GM18505 (cell line): ENCODE measurements at regions not wholly inside any gene's neighbourhood (a gene's known extent, or its start where the extent isn't known, plus 50 kb on each side); places are given as distances from the start of the nearest gene placed in this dataset.
"Not testable (repeated sequence)": the region's sequence is repeated elsewhere in the genome, so short reads cannot be mapped to it uniquely, and the experiment has no call there.

Source experiments
- ATAC-seq: cut with Tn5 transposase; IDR thresholded peaks from one replicate; pipeline ENCODE4 v1.9.1; 2021; ENCODE audit not compliant: unreplicated experiment
- POLR2A ChIP-seq: IDR thresholded peaks from 4 replicates; pipeline ENCODE4 v1.6.1; 2011; ENCODE audit warnings: borderline replicate concordance; ENCODE audit not compliant: insufficient read depth, insufficient read length; ENCODE audit errors: extremely low read depth

DNA sequence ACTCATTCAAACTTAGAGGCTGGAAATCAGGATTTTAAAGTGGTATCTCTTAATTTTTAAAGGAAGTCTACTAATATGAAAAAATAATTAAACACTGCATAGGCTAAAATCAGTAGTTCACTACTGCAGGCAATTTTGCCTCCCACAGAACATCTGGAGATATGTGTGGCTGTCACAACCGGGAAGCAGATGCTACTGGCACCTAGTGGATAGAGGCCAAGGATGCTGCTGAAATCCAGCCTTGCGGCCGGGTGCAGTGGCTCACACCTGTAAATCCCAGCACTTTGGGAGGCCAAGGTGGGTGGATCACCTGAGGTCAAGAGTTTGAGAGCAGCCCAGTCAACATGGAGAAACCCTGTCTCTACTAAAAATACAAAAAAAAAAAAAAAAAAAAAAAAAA, 473.9 kb downstream of the XYLT1 start:
- no peak for ATAC-seq
- no peak for TF ChIP-seq POLR2A

DNA sequence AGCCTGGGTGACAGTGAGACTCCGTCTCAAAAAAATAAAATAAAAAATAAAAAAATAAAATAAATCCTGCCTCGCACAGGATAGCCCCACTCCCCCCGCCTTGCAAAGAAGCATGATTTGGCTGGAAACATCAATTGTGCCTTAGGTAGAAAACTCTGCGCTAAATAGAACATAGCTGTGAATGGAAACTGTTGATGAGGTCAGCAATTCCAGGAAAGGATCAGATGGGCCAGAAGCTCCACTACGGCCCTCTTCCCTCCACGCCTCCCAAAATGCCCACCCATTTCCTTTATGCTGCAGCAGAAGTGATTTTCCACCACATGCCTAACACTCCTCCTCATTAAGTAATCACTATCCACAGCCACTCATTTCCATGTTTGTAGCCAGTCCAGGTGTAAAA, 473.4 kb downstream of the XYLT1 start:
- no peak for TF ChIP-seq POLR2A
- no peak for ATAC-seq

DNA sequence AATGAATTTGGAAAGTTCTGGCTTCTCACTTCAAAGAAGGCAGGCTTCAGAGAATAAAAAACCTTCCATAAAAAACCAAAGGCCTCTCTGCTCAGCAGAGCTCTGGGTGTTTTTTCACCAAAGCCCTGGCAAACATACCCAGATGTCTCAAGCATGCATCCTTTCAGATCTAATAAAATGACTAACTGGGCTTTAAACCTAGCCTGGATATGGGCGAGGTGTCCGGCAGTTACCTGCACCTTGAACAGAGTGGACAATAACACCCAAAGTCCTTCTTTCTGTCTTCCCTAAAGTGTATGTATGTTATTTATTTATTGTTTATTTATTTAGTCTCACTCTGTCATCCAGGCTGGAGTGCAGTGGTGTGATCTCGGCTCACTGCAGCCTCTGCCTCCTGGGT, 469.3 kb downstream of the XYLT1 start:
- no peak for TF ChIP-seq POLR2A
- no peak for ATAC-seq

DNA sequence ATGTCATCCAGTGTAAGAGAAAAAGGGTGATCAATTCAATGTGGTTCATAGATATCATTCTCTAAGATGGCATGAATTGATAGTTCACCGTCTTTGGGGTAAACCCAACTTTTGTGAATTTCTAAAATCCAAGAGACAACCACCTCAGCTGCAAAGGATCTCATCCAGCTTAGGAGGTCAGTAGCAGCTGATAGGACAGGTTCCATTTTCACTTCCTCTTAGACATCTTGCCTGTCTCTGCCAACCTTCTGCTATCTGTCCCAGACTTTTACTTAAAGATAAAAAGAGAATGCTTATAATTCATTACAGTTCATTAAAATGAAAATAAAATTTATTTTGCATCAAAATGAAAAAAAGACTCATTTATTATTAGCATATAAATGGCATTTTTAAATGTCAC, 468.2 kb downstream of the XYLT1 start:
- TF ChIP-seq POLR2A = no peak
- ATAC-seq = no peak

DNA sequence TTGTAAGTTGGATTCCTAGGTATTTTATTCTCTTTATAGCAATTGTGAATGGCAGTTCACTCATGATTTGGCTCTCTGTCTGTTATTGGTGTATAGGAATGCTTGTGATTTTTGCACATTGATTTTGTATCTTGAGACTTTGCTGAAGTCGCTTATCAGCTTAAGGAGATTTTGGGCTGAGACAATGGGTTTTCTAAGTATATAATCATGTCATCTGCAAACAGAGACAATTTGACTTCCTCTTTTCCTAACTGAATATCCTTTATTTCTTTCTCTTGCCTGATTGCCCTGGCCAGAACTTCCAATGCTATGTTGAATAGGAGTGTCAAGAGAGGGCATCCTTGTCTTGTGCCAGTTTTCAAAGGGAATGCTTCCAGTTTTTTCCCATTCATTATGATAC, 464.8 kb downstream of the XYLT1 start:
- not testable (repeated sequence) for ATAC-seq

DNA sequence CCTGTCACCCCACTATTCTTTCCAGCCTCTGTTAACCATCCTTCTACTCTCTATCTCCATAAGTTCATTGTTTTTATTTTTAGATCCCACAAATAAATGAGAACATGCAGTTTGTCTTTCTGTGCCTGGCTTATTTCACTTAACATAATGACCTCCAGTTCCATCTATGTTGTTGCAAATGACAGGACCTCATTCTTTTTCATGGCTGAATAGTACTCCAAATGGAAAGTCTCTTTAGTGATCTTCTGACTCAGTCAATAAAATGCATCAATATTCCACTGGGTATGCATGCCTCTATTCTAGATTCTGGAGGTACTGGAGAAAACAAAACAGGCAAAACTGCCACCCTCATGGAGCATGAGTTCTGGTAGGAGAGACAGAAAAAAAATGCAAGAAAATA, 459.0 kb downstream of the XYLT1 start:
- no peak for ATAC-seq

DNA sequence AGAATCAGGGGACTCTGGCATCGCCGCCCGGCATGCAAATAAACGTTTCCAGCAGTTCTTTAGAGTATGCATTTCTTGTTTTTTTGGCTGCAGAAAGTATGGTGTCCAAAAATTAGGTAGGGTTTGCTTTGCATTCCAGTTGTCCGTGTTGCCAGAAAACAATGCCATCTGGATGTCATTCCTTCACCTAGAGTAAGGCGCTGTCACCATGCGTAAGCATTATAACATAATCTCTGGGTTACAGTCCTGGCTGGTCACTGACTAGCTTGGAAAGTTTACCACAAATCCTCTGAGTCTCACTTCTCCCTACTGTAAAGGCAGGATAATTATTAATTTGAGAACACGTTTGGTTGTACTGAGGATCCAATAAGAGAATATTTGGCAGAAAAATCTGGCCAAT, 457.7 kb downstream of the XYLT1 start:
- ATAC-seq = no peak
- TF ChIP-seq POLR2A = no peak

More for the DNA sequence above, 459.0 kb downstream of the XYLT1 start:
- TF ChIP-seq POLR2A = no peak

DNA sequence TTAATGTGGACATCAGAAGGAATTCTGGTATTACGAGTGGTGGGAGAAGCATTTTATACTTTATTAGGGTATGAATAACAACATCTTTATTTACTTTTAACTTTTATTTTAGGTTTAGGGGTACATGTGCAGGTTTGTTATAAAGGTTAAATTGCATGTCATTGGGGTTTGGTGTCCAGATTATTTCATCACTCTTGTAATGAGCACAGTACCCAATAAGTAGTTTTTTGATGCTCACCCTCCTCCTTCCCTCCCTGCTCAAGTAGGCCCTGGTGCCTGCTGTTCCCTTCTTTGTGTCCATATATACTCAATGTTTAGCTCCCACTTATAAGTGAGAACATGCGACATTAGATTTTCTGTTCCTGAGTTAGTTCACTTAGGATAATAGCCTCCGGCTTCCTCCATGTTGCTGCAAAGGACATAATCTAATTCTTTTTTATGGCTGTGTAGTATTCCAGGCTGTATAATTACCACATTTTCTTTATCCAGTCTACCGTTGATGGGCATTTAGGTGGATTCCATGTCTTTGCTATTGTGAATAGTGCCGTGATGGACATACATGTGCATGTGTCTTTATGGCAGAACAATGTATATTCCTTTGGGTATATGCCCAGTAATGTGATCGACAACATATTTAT, 456.2 kb downstream of the XYLT1 start:
- no peak for ATAC-seq
- no peak for TF ChIP-seq POLR2A

DNA sequence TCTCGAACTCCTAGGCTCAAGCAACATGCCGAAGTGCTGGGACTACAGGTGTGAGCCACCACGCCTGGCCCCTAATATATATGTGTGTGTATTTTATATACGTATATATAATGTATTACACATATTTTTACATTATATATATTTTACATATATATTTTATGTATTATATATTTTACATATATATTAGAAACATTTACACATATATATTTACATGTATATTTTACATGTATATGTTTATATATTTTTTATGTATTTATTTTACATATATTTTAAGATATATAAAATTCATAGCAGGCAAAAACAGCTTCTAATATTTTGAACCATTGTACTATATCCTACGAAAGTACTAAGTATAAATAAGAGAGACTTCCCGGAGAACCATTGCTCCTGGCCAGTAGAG, 455.1 kb downstream of the XYLT1 start:
- no peak for ATAC-seq
- no peak for TF ChIP-seq POLR2A

DNA sequence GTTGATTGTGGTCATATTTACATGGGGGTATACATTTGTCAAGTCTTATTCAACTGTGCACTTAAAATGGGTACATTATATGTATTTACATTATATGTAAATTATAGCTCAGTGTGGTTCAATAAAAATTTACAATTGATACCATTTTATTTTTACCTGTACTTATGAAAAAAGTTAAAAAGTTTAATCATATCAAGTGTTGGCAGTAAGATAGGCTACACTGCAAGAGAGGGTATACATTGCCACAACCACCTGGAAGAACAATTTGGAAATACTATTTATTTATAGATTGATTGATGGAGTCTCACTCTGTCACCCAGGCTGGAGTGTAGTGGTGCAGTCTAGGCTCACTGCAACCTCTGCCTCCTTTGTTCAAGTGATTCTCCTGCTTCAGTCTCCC, 453.3 kb downstream of the XYLT1 start:
- TF ChIP-seq POLR2A = no peak
- no peak for ATAC-seq

DNA sequence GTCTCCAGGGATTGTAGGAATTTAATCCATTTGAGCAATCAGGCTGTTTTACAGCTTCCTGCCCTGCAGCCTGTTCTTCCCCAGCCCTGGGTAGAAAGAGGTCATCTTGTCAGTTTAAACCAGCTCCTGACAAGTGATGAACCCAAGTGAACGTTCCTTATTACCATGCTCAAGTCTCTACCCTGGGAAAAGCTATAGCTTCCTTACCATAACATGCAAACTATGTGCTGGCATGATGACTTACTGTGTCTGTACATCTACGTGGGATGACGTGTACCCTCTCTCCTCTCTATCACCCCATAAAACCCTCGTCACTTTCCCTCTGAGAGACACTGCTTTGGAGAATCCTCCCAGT, 452.2 kb downstream of the XYLT1 start:
- TF ChIP-seq POLR2A = no peak
- ATAC-seq = no peak

DNA sequence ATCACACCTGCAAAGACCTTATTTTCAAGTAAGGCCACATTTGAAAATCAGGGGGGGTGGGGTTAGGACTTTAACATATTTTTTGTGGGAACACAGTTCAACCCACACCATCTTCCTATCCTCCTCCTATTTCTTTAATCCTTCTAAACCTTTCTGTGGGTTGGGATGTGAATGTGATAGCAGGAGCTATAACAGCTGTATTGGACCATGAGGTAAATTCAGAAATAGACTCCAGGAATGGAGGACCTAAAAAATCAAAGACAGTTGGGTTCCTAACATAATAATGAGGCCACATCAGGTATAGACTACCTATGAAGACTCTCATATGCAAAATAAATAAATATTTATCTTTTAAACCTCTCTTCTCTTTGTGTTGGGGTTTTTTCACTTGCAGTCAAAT, 451.4 kb downstream of the XYLT1 start:
- TF ChIP-seq POLR2A = no peak
- no peak for ATAC-seq

DNA sequence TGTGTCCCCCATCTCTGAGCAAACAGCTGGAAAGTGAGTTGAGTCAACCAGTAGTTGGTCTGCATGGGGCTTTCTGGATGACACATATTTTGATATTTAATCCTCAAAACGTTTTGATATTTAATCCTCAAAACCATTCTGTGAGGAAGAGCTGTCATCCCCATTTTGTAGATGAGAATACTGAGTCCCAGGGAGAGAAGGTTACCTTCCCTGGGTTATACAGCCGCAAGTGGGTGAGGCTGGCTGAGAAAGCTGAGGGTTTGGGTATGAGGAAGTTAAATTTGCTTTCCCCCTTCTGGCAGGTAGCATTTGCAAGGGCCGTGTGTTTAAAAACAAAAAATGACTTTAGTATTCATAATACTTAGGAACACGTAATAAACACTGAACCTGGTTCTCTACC, 447.2 kb downstream of the XYLT1 start:
- no peak for TF ChIP-seq POLR2A
- no peak for ATAC-seq

DNA sequence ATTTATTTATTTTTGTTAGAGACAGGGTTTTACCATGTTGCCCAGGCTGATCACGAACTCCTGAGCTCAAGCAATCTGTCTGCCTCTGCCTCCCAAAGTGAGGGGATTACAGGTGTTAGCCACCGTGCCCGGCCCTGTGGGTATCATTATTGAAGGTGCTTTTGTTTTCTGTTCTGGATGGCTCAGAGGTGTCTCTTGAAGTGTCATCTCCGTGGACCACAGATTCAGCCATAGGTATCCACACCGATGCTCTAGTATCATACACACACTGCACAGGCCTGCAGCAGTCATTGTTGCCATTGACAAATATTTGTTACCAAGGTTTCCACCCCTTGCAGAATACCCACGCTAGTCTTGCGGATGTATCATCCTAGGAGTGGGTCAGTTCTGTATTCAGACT, 446.2 kb downstream of the XYLT1 start:
- no peak for ATAC-seq
- TF ChIP-seq POLR2A = no peak

DNA sequence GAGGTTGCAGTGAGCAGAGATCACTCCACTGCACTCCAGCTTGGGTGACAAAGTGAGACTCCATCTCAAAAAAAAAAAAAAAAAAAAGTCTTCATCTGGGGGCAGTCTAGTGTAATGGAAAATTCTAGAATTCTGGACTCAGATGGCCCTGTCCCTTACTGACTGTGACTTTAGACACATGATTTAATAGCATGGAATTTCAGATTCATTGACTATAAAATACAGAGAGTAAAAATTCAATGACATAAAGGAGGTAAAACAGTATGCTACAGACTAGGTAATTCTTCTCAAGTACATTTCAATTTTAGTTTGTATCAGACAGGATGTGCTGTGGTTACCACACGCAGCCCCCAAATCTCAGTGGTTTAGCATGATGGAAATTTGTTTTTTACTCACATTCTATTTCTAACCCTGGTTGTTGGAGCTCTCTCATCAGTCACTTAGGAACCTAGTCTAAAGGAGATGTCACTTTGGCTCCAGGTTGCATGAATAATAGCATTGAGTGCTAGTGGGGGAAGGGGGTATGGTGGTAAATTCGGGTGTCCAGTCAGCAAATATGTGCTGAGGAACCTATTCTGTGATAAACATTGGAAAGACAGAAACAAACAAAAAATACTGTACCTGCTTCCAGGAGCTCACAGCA, 444.0 kb downstream of the XYLT1 start:
- TF ChIP-seq POLR2A = peak; percentile 11
- ATAC-seq = peak; percentile 76

DNA sequence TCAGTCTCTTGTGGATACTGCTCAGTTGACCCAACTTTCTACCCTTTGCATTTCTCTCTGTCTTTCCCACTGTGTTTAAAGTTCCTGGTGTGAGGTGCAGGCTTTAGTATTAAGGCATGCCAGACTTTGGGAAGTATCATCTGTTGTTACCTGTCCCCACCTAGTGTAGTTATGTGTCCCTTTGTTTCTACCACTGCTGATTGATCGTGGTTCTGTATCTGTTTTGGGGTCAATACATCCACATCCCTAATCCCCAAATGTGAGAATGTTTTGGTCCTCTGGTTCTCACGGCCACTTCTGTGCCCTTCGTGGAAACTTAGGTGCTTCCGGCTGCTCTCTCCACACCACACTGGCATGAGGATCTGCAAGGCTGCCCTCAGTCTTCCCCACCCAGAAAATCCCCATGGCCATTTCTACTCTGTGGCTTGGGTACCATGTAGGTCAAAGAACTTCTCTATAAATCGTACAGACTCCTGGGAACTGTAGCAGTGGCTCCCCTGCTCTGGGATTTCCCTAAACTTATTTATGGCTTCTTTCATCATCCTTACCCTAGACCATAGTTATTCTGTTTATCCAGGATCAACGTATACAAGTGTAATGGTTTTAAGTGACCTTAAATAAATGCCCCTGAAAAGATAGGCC, 443.2 kb downstream of the XYLT1 start:
- ATAC-seq = no peak
- no peak for TF ChIP-seq POLR2A
